ENCODE measurements at regions not wholly inside any gene's neighbourhood (a gene's known extent, or its start where the extent isn't known, plus 50 kb on each side); places are given as distances from the start of the nearest gene placed in this dataset.
A peak's percentile ranks its signal among the peaks of the same experiment; 100 is the strongest.

DNA sequence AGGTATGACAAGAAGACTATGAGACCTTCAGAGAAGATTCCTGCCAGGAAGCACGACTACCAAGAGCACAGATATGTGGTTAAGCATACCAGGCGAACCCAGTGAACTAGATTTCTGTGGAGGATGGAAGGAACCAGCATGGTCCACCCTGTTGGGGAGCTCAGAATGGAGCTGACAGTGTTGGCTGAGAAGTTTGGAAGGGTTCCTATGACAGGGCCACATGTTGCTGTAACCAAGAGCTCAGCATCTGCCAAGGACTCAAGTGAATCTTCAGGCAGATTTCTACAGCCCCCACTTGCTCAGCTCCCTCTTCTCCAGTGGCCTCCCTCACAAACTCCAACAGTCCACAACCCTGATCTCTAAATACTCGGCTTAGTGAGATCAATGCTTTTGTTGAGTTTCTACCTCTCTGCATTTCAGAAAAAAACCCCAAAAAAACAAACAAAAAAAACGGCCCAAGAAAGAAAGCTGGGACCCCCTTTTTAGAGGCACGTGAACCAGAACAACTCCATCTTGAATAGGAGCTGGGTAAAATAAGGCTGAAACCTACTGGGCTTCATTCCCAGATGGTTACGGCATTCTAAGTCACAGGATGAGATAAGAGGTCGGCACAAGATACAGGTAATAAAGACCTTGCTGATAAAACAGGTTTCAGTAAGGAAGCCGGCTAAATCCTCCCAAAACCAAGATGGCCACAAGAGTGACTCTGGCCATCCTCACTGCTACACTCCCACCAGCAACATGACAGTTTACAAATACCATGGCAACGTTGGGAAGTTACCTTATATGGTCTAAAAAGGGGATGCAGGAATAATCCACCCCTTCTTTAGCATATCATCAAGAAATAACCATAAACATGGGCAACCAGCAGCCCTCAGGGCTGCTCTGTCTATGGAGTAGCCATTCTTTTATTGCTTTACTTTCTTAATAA is 691.1 kb downstream of the UQCRFS1 start:
- peak; percentile 0 for DNase-seq

DNA sequence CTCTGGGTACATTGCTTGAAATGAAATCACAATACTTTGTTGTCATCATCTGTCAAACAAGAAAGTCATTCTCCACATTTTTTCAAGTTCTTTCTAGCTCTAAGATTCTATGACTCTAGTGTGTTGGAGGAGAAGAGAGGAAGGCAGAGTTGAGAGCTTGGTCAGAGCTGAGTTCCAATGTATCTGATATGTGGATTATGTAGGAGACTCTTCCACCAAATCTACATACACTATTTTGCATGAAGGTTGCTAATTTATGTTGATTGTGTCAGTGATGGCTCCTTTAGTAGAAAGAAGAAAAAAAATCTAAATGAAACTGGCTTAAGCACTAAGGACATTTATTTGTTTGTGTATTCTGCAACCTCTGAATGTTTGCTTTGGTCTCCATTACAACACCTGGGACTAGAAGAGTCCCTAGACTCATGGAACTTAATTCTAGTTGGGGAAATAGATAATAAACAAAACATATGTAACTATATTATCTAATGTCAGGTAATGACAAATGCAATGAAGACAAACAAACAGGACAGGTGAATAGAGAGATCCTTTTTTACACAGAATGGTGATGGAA is 691.9 kb downstream of the UQCRFS1 start:
- DNase-seq = no peak

DNA sequence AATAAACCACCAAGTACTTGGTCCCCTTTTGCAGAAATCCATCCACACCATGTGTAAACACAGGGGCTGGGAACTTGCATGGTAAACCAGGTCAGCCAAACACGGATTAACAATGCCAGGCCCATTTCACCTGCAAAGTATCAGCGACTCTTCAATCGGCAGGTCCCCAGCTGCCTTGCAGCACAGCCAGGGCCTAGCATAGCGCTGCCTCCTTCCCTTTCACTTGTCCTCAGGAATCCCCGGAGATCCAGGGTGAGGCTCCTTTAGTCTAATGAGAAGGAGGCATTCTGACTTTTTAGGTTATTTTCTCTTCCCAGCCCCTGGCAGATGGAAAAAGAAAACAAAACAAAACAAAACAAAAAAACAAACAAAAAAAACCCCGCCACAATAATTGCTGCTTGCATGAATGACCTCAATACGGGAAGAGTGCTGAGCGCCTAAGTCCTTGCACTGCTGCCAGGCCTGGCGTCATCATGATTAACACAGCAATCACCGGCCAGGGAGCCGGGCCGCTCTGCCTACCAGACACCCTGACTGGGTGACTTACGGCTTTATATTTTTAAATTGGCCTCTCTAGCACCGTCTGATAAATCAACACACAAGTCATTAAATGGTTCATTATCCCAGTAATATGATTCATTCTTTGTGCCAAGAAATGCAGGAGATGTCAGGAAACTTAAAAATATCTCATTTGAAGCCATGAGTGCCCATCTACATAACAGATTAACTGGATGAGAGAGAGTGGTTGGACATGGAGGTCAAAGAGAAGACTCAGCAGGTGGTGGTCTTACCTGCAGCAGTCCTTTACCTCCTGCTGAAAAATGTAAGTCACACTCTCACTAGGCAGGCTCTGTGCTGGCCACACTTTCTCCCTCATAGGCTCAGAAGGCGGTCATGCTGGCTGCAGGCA is 692.7 kb downstream of the UQCRFS1 start:
- peak; percentile 85 for DNase-seq

- no peak for DNase-seq
Observed at GRCh38 chr19:28519218-28519779, 693.7 kb downstream of the UQCRFS1 start.

DNA sequence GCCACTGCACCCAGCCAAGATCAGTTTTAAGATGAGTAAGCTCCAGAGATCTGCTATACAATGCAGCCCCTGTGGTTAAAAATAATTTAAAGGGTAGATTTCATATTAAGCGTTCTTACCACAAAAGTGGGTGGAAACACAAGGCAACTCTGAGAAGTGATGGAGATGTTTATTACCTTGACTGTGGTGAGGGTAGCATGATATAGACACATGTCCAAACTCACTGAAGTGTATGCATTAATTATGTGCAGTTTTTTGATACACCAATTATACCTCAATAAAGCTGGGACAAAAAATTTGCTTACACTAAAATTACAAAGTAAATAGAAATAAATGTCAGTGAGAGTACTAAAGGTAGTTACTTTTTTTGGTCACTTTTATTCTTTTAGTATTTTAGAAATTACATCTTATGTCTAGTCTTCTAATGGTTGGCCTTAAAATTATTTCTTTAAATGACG is 696.5 kb downstream of the UQCRFS1 start:
- DNase-seq = no peak

DNA sequence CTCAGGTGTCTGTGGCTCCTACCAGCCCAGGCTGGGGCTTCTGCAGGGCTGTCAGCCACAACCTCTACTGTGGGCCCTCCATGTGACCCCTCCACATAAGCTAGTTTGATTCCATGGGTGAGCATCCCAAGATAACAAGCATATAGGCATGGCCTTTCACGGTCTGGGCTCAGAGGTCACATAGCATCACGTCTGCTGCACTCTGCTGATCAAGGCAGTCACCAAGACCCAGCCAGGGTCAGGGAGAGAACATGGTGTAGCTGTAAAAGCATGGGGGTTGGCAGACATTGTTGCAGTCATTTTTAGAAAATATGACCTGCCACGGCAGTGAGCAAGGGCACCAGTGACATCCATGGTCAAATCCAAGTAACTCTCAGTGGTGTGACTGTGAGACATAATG is 698.8 kb downstream of the UQCRFS1 start:
- no peak for DNase-seq

GRCh38 chr19:28511655-28512054 is 701.3 kb downstream of the UQCRFS1 start:
- DNase-seq = no peak

GRCh38 chr19:28509079-28509895 is 703.7 kb downstream of the UQCRFS1 start:
- DNase-seq = no peak

GRCh38 chr19:28508666-28509065 is 704.3 kb downstream of the UQCRFS1 start:
- DNase-seq = no peak

DNA sequence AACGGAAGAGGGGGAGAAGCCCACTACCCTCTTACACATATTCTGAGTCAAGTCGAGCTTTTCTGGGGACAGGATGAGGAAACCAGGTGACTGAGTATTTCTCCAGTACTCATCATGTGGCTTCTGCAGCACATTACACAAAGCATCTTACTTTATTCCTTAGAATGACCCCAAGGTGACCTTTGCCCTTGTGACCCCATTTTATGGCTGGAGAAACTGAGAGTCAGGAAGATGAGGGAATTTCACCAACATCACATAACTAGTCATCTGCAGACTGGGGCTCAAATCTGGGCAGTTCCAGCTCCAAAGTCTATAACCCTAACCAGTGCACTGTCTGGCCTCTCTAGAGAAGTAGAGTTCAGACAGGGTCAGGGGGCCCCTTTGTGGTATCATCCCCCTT is 707.0 kb downstream of the UQCRFS1 start:
- DNase-seq = no peak

- no peak for DNase-seq
Observed at GRCh38 chr19:28505134-28505533, 707.8 kb downstream of the UQCRFS1 start.

DNA sequence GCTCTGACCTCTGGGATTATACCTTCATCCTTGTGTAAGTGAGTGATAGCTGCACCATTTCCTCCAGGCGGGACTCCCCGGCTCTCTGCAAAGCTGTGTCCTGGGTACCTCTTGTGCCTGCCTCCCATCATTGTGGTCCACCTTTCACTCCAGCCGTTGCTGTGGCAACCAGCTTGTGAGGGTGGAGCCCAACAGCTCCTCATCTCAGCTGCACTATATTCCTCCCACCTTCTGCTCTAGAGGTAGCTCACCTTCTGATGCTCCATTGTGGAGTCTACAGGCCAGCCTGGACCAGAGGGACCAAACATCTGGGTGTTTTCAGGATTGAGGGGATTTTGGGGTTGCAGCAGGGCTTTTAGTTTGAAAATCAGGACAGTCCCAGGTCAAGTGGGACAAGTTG is 708.2 kb downstream of the UQCRFS1 start:
- DNase-seq = no peak

GRCh38 chr19:28504139-28504538 is 708.8 kb downstream of the UQCRFS1 start:
- no peak for DNase-seq

- DNase-seq = no peak
Observed at GRCh38 chr19:28502879-28503734, 709.8 kb downstream of the UQCRFS1 start.

DNA sequence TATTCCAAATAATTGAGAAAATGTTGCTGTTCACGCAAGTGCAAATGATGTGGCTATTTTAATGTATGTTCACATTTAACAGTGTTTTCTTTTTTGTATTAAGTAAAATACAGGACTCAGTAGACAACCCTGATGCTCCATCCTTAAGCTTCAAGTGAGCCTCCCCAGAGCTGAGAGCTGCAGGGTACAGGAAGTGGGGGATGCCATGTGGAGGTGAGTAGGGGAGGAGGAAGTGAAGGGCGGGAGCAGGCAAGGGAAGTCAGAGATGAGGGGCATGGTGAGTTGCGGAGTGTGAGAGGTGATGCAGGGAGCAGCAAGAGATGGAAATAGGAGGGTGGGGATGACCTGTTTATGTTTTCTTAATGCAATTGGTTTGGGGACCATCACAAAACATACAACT is 711.0 kb downstream of the UQCRFS1 start:
- no peak for DNase-seq

DNA sequence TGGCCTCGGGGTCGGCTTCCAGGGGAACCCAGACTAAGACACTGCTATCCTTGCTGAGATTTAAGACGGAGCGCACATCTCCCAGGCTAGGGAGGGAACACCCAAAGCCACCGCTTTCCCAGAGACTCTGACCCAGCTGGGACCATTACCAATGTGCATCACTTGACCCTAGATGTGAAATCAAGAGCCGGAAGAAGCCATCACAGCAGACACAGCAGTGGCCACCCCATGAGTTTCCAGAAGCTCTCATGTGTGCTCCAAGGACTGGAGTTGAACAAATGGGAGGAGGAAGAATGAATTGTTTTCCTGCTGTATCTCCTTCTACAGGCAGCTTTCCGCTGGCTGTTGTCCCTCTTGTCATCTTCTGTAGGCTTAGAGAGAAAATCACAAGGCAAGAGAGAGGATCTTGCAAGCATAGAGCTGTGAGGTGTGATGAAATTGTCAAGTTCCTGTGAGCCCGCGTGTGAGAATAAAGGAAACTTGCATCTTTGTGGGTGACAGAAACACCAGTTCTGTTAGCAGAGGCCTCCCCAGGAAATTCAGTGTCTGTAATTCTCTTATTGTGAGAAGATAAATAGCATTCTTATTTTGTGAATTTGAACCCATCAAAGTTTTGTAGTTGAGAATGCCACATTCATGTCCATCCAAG is 711.8 kb downstream of the UQCRFS1 start:
- DNase-seq = no peak

- no peak for DNase-seq
Observed at GRCh38 chr19:28500296-28500695, 712.7 kb downstream of the UQCRFS1 start.

GRCh38 chr19:28498404-28498976 is 714.5 kb downstream of the UQCRFS1 start:
- no peak for DNase-seq

- no peak for DNase-seq
Observed at GRCh38 chr19:28497887-28498286, 715.1 kb downstream of the UQCRFS1 start.

- no peak for DNase-seq
Observed at GRCh38 chr19:28497137-28497536, 715.8 kb downstream of the UQCRFS1 start.

Measured in NCI-H1092 treated with DMSO at 0.1 percent for 48 hours (cell line).